ENCODE measurements at regions not wholly inside any gene's neighbourhood (a gene's known extent, or its start where the extent isn't known, plus 50 kb on each side); places are given as distances from the start of the nearest gene placed in this dataset.

DNA sequence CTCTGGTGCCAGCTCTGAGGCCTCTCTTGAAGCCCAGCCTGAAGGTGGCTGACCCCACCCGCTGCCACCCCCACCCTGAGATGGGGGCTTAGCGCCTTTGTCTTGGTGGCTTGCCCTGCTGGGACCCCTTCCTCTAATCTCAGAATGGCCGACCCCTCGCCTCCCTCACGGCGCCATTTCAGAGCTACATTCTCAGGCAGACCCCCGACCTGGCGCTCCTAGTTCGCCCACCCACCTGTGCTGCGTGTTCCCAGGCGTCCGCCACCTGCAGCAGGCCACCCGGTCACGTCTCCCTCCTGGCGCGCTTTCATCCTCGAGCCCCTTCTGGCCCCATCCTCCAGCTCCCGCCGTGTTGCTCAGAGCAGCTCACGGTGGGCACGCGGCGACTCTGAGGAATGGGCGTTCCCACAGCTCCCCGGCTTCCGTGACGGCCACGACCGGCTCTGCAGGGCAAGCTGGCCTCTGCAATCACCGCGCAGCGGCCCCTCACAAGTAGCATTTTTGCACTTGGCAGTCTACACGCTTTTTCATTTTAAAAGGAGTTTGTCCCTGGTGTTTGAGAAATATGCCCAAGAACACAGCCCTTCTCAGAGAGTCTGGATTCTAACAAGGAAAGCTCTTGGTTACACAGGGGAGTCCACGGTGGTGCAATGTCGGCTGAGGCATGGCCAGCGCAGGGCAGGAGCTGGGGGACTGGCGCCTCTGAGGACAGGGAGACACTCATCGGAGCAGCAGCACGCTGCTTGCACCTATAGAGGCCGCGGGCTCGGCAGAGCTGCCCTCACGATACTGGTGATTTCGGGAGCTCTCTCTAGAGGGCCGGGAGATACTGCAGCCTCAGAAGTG, 105.7 kb upstream of the C14orf180 start:
- peak overlapping the region; percentile 39 for H3K27ac ChIP-seq (ENCODE audit: low read length)
- no peak overlapping the region for H3K4me3 ChIP-seq (ENCODE audit: low read length)
- H3K9me3 ChIP-seq (ENCODE audit: low read length), result no peaks in the 10 kb centered on the region
- no peaks in the 10 kb centered on the region for H3K79me2 ChIP-seq (replicated peaks; ENCODE audit: insufficient read depth, low read length)
- H2AFZ ChIP-seq (ENCODE audit: low read depth, low read length), result no peak overlapping the region
- no peaks in the 10 kb centered on the region for H4K20me1 ChIP-seq (ENCODE audit: insufficient read depth)
- H3F3A ChIP-seq (ENCODE audit: insufficient read depth, low read length, poor library complexity, severe bottlenecking), result no peaks in the 10 kb centered on the region
- no peaks in the 10 kb centered on the region for H3K9me2 ChIP-seq (ENCODE audit: insufficient read depth, low read length)
- no peak for TF ChIP-seq POLR2AphosphoS5 (IDR thresholded peaks at IDR 0.05)
- TF ChIP-seq EZH2 (IDR thresholded peaks at IDR 0.05; ENCODE audit: borderline replicate concordance, insufficient read depth, low read length, poor library complexity, severe bottlenecking), result no peak
- TF ChIP-seq TAF1 (IDR thresholded peaks at IDR 0.05; ENCODE audit: low read depth), result no peak
- H3K4me2 ChIP-seq (ENCODE audit: low read length), result no peak overlapping the region
- peak overlapping the region; percentile 5 for H3K9ac ChIP-seq (ENCODE audit: low read length)
- no peaks in the 10 kb centered on the region for H3K36me3 ChIP-seq (ENCODE audit: insufficient read depth, low read length)
- H3K27me3 ChIP-seq (ENCODE audit: insufficient read depth, low read depth, low read length), result no peaks in the 10 kb centered on the region

DNA sequence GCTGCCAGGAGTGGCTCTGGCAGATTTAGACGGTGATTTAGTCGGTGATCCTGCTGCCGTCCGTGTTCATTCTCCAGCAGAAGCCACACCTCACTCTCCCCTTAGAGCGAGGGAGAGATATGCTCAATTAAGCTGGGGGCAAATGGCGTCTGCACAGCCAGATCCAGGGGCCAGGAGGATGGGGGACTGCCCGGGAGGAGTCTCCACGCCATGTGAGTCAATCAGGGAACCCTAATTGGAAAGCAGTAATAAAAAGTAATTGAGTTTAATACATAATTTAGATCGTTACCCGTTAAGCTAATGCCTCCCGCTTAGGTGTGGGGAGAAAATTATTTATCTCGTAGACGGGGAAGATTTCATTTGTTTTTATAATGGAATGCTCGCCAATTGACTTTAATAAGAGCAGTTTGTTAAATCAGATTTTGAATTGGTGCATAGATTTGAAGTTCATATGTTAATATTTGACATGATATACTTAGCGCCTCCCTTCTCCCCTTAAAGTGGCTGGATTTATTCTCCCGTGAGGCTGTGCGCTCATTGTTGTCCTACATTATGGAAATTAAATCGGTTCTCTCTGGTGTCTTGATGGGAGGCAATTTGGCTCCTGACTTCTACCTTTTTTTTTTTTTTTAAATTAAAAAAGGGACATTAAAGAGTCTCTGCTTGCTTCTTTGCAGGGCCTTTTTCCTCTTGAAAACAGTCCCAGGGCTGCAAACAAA, 104.9 kb upstream of the C14orf180 start:
- Histone ChIP-seq H3K9me2 (ENCODE audit: insufficient read depth, low read length) (no peaks in the 10 kb centered on the region), H3K36me3 (ENCODE audit: insufficient read depth, low read length) (no peaks in the 10 kb centered on the region), H3K79me2 (replicated peaks; ENCODE audit: insufficient read depth, low read length) (no peaks in the 10 kb centered on the region), H3K9ac (ENCODE audit: low read length) (peak overlapping the region; percentile 5), H3K9me3 (ENCODE audit: low read length) (no peaks in the 10 kb centered on the region), H3K27me3 (ENCODE audit: insufficient read depth, low read depth, low read length) (no peaks in the 10 kb centered on the region), H2AFZ (ENCODE audit: low read depth, low read length) (peak overlapping the region; percentile 2), H3K4me2 (ENCODE audit: low read length) (no peak overlapping the region), H4K20me1 (ENCODE audit: insufficient read depth) (no peaks in the 10 kb centered on the region), H3K27ac (ENCODE audit: low read length) (peak overlapping the region; percentile 39), H3K4me3 (ENCODE audit: low read length) (peak overlapping the region; percentile 5), H3F3A (ENCODE audit: insufficient read depth, low read length, poor library complexity, severe bottlenecking) (no peaks in the 10 kb centered on the region)
- TF ChIP-seq SMC3 (conservative IDR thresholded peaks at IDR 0.05; ENCODE audit: poor library complexity) (no peak), RAD21 (conservative IDR thresholded peaks at IDR 0.05) (no peak), POLR2AphosphoS5 (IDR thresholded peaks at IDR 0.05) (no peak), EP300 (conservative IDR thresholded peaks at IDR 0.05; ENCODE audit: poor library complexity, severe bottlenecking) (no peak), EZH2 (IDR thresholded peaks at IDR 0.05; ENCODE audit: borderline replicate concordance, insufficient read depth, low read length, poor library complexity, severe bottlenecking) (no peak), TAF1 (IDR thresholded peaks at IDR 0.05; ENCODE audit: low read depth) (no peak), MXI1 (conservative IDR thresholded peaks at IDR 0.05; ENCODE audit: poor library complexity, severe bottlenecking) (no peak), REST (IDR thresholded peaks at IDR 0.05; ENCODE audit: borderline replicate concordance) (no peak)
- TF ChIP-seq, protein P1, sequence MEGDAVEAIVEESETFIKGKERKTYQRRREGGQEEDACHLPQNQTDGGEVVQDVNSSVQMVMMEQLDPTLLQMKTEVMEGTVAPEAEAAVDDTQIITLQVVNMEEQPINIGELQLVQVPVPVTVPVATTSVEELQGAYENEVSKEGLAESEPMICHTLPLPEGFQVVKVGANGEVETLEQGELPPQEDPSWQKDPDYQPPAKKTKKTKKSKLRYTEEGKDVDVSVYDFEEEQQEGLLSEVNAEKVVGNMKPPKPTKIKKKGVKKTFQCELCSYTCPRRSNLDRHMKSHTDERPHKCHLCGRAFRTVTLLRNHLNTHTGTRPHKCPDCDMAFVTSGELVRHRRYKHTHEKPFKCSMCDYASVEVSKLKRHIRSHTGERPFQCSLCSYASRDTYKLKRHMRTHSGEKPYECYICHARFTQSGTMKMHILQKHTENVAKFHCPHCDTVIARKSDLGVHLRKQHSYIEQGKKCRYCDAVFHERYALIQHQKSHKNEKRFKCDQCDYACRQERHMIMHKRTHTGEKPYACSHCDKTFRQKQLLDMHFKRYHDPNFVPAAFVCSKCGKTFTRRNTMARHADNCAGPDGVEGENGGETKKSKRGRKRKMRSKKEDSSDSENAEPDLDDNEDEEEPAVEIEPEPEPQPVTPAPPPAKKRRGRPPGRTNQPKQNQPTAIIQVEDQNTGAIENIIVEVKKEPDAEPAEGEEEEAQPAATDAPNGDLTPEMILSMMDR (IDR thresholded peaks at IDR 0.05; ENCODE audit: poor library complexity, severe bottlenecking), result no peak
